Activated naive CD8-positive, alpha-beta T cell treated with anti-CD3 and anti-CD28 coated beads, Interleukin-2, amount 10 ng/mL, durations not matched to agents 7 days and 5 days (primary cell): ENCODE measurements at regions not wholly inside any gene's neighbourhood (a gene's known extent, or its start where the extent isn't known, plus 50 kb on each side); places are given as distances from the start of the nearest gene placed in this dataset.

Experiments used
- ATAC-seq: fragments of 150-1000 bp; cut with Tn5 transposase; one replicate; pipeline ENCODE4 v1.10.0; 2021; ENCODE audit warnings: low read depth, moderate library complexity
- POLR2A ChIA-PET: fragments of 350-600 bp; sonication (Branson Sonifier 250); formaldehyde crosslinking; loops from one replicate; lab custom pipeline; 2021; ENCODE audit warnings: antibody characterized with exemption; lab: Charles Lee
- DNase-seq: peaks from one replicate; pipeline ENCODE4 v3.0.0; 2021
- H3K27ac Mint-ChIP-seq: one replicate; pipeline ENCODE4 v1.8.0; 2022; ENCODE audit warnings: mild to moderate bottlenecking, mixed read lengths
- H3K27me3 Mint-ChIP-seq: one replicate; pipeline ENCODE4 v1.8.0; 2022; ENCODE audit warnings: mild to moderate bottlenecking, moderate library complexity, mixed read lengths
- H3K36me3 Mint-ChIP-seq: one replicate; pipeline ENCODE4 v1.8.0; 2021; ENCODE audit warnings: mild to moderate bottlenecking, mixed read lengths
- H3K4me1 Mint-ChIP-seq: one replicate; pipeline ENCODE4 v1.8.0; 2021; ENCODE audit warnings: mixed read lengths
- H3K4me3 Mint-ChIP-seq: one replicate; pipeline ENCODE4 v1.8.0; 2022; ENCODE audit warnings: mild to moderate bottlenecking, moderate library complexity, mixed read lengths
- H3K9me3 Mint-ChIP-seq: one replicate; pipeline ENCODE4 v1.8.0; 2021; ENCODE audit warnings: mixed read lengths

GRCh38 chr13:83950293-83950692 lies 68.0 kb upstream of the SLITRK1 start:
- POLR2A ChIA-PET = no interaction called here
- H3K9me3 Mint-ChIP-seq = no peaks in the 10 kb centered on the region
- no peaks in the 10 kb centered on the region for H3K4me1 Mint-ChIP-seq
- no peak overlapping the region for H3K27ac Mint-ChIP-seq
- no peak overlapping the region for H3K4me3 Mint-ChIP-seq
- ATAC-seq (no peak), DNase-seq (no peak)
- H3K27me3 Mint-ChIP-seq = no peaks in the 10 kb centered on the region
- no peaks in the 10 kb centered on the region for H3K36me3 Mint-ChIP-seq

DNA sequence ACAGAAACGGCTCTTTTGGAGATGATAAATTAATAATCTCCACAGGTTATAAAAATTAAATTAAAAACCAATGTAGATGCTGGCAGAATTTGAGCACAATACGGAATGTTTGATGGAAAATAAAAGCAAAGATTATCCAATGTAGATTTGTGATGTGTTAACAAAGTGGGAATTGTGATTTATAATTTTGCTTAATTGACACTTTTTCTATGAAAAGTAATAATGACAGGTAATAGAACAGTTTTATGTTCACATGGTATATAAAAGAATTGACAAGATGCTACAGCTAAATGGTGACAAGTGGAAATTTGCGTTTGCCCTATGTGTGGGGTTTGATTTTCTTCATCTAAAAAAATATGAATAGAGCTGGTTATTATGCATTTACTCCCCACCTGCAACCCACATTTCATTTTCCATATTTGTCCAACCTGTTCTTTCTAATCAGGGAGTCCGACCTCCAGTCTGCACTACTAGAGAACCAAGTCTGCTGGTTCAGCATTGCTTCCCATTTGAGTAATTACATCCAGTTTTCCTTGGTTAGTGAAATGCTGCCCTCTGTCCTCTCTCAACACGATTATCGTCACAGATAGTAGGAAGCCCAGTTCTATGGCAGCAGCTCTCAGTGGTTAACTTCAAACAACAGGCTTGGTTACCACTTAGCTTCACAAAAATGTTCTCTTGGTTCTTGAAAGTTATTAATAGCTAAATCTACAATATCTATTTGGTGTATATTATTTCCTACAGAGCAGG lies 61.4 kb upstream of the SLITRK1 start:
- Mint-ChIP-seq H3K4me1 (no peaks in the 10 kb centered on the region), H3K36me3 (peaks cover 2% of the 10 kb centered on the region), H3K27ac (no peak overlapping the region), H3K9me3 (no peaks in the 10 kb centered on the region), H3K4me3 (no peak overlapping the region), H3K27me3 (no peaks in the 10 kb centered on the region)
- DNase-seq = no peak
- POLR2A ChIA-PET = no interaction called here
- ATAC-seq = no peak

GRCh38 chr13:83941701-83942335 lies 59.5 kb upstream of the SLITRK1 start:
- POLR2A ChIA-PET = no interaction called here
- H3K27me3 Mint-ChIP-seq = no peaks in the 10 kb centered on the region
- H3K36me3 Mint-ChIP-seq = peaks cover 2% of the 10 kb centered on the region
- no peak overlapping the region for H3K4me3 Mint-ChIP-seq
- H3K9me3 Mint-ChIP-seq = no peaks in the 10 kb centered on the region
- no peak overlapping the region for H3K27ac Mint-ChIP-seq
- no peak for ATAC-seq
- H3K4me1 Mint-ChIP-seq = no peaks in the 10 kb centered on the region
- DNase-seq = no peak

- DNase-seq = no peak
- ATAC-seq = no peak
- Mint-ChIP-seq H3K4me1 (no peaks in the 10 kb centered on the region), H3K36me3 (peaks cover 2% of the 10 kb centered on the region), H3K9me3 (no peaks in the 10 kb centered on the region), H3K27me3 (no peaks in the 10 kb centered on the region), H3K27ac (no peak overlapping the region), H3K4me3 (no peak overlapping the region)
- POLR2A ChIA-PET = no interaction called here
Measured at GRCh38 chr13:83940742-83941141, 58.5 kb upstream of the SLITRK1 start.

DNA sequence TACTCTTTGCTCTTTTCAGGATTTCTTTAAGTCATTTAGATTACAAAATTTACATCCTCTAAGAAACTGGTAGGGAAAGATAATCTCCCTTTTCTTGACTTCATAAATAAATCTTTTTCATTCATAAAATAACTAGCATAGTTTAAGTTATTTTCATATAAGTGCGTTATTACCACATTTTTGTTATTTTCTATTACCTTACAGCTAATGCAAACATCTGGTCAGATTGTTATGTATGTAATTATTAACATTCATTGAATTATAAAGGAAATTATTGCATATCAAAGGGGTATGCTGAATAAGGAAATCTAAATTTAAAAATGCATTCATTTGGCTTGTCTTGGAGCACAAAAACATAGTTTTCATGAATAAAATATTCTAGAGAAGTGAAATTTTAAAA lies 55.3 kb upstream of the SLITRK1 start:
- H3K27ac Mint-ChIP-seq = no peak overlapping the region
- POLR2A ChIA-PET = no interaction called here
- H3K27me3 Mint-ChIP-seq = no peaks in the 10 kb centered on the region
- no peak overlapping the region for H3K4me3 Mint-ChIP-seq
- H3K36me3 Mint-ChIP-seq = peaks cover 2% of the 10 kb centered on the region
- H3K4me1 Mint-ChIP-seq = no peaks in the 10 kb centered on the region
- DNase-seq (no peak), ATAC-seq (no peak)
- no peaks in the 10 kb centered on the region for H3K9me3 Mint-ChIP-seq

DNA sequence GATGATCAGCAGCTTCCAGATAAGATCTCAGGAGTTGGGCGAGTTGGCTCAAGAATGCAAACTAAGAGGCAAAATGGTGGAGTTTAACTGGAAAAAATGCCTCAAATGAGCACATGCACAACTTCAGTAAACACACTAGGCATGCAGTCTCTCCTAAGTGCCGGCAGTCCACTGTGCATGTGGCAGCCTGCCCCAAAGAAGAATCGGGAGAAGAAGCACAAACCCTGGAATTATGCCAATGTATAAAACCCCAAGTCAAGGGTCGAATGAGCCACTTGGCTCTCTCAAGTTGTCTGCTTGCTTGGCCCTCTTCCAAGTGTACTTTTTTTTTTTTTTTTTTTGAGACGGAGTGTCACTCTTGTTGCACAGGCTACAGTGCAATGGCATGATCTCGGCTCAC lies 53.3 kb upstream of the SLITRK1 start:
- POLR2A ChIA-PET = no interaction called here
- H3K4me3 Mint-ChIP-seq = no peak overlapping the region
- no peak overlapping the region for H3K27ac Mint-ChIP-seq
- DNase-seq = no peak
- H3K27me3 Mint-ChIP-seq = no peaks in the 10 kb centered on the region
- no peaks in the 10 kb centered on the region for H3K4me1 Mint-ChIP-seq
- no peaks in the 10 kb centered on the region for H3K36me3 Mint-ChIP-seq
- ATAC-seq = no peak
- no peaks in the 10 kb centered on the region for H3K9me3 Mint-ChIP-seq
